ENCODE measurements at regions not wholly inside any gene's neighbourhood (a gene's known extent, or its start where the extent isn't known, plus 50 kb on each side); places are given as distances from the start of the nearest gene placed in this dataset.

DNA sequence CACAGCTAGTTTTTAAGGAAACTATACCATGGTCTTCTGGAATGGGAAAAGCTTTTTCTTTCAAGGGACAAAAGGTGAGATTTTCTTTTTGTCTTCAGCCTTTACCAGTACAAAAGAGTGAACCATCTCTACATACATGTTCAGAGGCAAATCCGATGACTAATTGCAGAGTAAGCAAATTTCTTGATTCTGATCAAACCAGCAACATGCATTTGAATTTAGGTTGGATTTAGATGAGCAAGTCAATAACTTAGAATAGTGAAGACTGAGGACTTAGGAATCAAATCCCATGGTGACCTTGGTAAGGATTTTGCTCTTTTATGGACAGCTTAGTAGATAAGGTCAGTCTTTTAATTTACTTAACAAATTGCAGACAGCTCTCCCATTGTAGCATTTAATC lies 65.9 kb upstream of the BLID start:
- no peak for TF ChIP-seq ESRRA (CRISPR knock-in tag; IDR thresholded peaks at IDR 0.05; ENCODE audit: borderline replicate concordance)
- TF ChIP-seq SMAD3 (CRISPR knock-in tag; IDR thresholded peaks at IDR 0.05; ENCODE audit: borderline replicate concordance), result no peak
- no peak for TF ChIP-seq FOXJ3 (CRISPR knock-in tag; IDR thresholded peaks at IDR 0.05; ENCODE audit: borderline replicate concordance)
- TF ChIP-seq ZNF396 (CRISPR knock-in tag; IDR thresholded peaks at IDR 0.05; ENCODE audit: borderline replicate concordance), result no peak
- TF ChIP-seq JUN (CRISPR knock-in tag; IDR thresholded peaks at IDR 0.05), result no peak
- TF ChIP-seq GTF2I (CRISPR knock-in tag; conservative IDR thresholded peaks at IDR 0.05), result no peak
- no peak for TF ChIP-seq ETV6 (CRISPR knock-in tag; IDR thresholded peaks at IDR 0.05)
- TF ChIP-seq USF2 (CRISPR knock-in tag; IDR thresholded peaks at IDR 0.05), result no peak
- TF ChIP-seq EMX1 (CRISPR knock-in tag; IDR thresholded peaks at IDR 0.05), result no peak
- TF ChIP-seq E2F1 (CRISPR knock-in tag; IDR thresholded peaks at IDR 0.05), result no peak
- TF ChIP-seq ZBTB21 (CRISPR knock-in tag; IDR thresholded peaks at IDR 0.05; ENCODE audit: borderline replicate concordance), result no peak
- TF ChIP-seq ZNF121 (CRISPR knock-in tag; IDR thresholded peaks at IDR 0.05), result no peak
- TF ChIP-seq, protein P1, sequence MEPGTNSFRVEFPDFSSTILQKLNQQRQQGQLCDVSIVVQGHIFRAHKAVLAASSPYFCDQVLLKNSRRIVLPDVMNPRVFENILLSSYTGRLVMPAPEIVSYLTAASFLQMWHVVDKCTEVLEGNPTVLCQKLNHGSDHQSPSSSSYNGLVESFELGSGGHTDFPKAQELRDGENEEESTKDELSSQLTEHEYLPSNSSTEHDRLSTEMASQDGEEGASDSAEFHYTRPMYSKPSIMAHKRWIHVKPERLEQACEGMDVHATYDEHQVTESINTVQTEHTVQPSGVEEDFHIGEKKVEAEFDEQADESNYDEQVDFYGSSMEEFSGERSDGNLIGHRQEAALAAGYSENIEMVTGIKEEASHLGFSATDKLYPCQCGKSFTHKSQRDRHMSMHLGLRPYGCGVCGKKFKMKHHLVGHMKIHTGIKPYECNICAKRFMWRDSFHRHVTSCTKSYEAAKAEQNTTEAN (CRISPR knock-in tag; IDR thresholded peaks at IDR 0.05), result no peak
- TF ChIP-seq SP1 (CRISPR knock-in tag; conservative IDR thresholded peaks at IDR 0.05), result no peak
- Mint-ChIP-seq H3K9me3 (no peaks in the 10 kb centered on the region), H3K4me3 (no peak overlapping the region), H3K27me3 (ENCODE audit: low read depth) (no peaks in the 10 kb centered on the region), H3K4me1 (peaks cover 10% of the 10 kb centered on the region), H3K36me3 (no peaks in the 10 kb centered on the region), H3K27ac (no peak overlapping the region)
- CTCF ChIA-PET, result interaction anchor here (0.7 kb wide), 1 partner anchor 583 kb away, joined by 3 read pairs; no protein-coding TSS in a partner anchor
- ATAC-seq, result no peak
- POLR2A ChIA-PET, result no interaction called here
- no peak for DNase-seq (ENCODE audit: low spot score)

GRCh38 chr11:122181372-122181771 lies 65.4 kb upstream of the BLID start:
- no peak overlapping the region for H3K4me3 Mint-ChIP-seq
- peaks cover 10% of the 10 kb centered on the region for H3K4me1 Mint-ChIP-seq
- ATAC-seq (no peak), DNase-seq (ENCODE audit: low spot score) (no peak)
- POLR2A ChIA-PET, result no interaction called here
- no peaks in the 10 kb centered on the region for H3K36me3 Mint-ChIP-seq
- no peaks in the 10 kb centered on the region for H3K9me3 Mint-ChIP-seq
- no peaks in the 10 kb centered on the region for H3K27me3 Mint-ChIP-seq (ENCODE audit: low read depth)
- TF ChIP-seq ZNF232 (CRISPR knock-in tag; IDR thresholded peaks at IDR 0.05), result no peak
- TF ChIP-seq, protein P2, sequence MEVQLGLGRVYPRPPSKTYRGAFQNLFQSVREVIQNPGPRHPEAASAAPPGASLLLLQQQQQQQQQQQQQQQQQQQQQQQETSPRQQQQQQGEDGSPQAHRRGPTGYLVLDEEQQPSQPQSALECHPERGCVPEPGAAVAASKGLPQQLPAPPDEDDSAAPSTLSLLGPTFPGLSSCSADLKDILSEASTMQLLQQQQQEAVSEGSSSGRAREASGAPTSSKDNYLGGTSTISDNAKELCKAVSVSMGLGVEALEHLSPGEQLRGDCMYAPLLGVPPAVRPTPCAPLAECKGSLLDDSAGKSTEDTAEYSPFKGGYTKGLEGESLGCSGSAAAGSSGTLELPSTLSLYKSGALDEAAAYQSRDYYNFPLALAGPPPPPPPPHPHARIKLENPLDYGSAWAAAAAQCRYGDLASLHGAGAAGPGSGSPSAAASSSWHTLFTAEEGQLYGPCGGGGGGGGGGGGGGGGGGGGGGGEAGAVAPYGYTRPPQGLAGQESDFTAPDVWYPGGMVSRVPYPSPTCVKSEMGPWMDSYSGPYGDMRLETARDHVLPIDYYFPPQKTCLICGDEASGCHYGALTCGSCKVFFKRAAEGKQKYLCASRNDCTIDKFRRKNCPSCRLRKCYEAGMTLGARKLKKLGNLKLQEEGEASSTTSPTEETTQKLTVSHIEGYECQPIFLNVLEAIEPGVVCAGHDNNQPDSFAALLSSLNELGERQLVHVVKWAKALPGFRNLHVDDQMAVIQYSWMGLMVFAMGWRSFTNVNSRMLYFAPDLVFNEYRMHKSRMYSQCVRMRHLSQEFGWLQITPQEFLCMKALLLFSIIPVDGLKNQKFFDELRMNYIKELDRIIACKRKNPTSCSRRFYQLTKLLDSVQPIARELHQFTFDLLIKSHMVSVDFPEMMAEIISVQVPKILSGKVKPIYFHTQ (CRISPR knock-in tag; IDR thresholded peaks at IDR 0.05), result no peak
- no peak for TF ChIP-seq NFATC4 (CRISPR knock-in tag; IDR thresholded peaks at IDR 0.05)
- no peak for TF ChIP-seq ZNF138 (CRISPR knock-in tag; conservative IDR thresholded peaks at IDR 0.05)
- no peak for TF ChIP-seq ATF2 (CRISPR knock-in tag; IDR thresholded peaks at IDR 0.05; ENCODE audit: borderline replicate concordance, low read depth)
- TF ChIP-seq SP1 (CRISPR knock-in tag; conservative IDR thresholded peaks at IDR 0.05), result no peak
- TF ChIP-seq ZNF423 (CRISPR knock-in tag; IDR thresholded peaks at IDR 0.05), result no peak
- TF ChIP-seq ZNF532 (CRISPR knock-in tag; IDR thresholded peaks at IDR 0.05; ENCODE audit: borderline replicate concordance), result no peak
- TF ChIP-seq, protein P3, sequence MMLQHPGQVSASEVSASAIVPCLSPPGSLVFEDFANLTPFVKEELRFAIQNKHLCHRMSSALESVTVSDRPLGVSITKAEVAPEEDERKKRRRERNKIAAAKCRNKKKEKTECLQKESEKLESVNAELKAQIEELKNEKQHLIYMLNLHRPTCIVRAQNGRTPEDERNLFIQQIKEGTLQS (CRISPR knock-in tag; conservative IDR thresholded peaks at IDR 0.05), result no peak
- no peak overlapping the region for H3K27ac Mint-ChIP-seq
- CTCF ChIA-PET, result interaction anchor here (0.7 kb wide), 1 partner anchor 584 kb away, joined by 3 read pairs; no protein-coding TSS in a partner anchor

All from WTC11 (cell line).